ENCODE measurements at regions not wholly inside any gene's neighbourhood (a gene's known extent, or its start where the extent isn't known, plus 50 kb on each side); places are given as distances from the start of the nearest gene placed in this dataset.

GRCh38 chr5:171693412-171693811 is 92.2 kb upstream of the SMIM23 start:
- H3K4me3 ChIP-seq (ENCODE audit: low read length): no peak overlapping the region
- H3K9ac ChIP-seq (ENCODE audit: low read length): no peak overlapping the region
- H3K27ac ChIP-seq (ENCODE audit: low read length): no peak overlapping the region
- H3K36me3 ChIP-seq (ENCODE audit: insufficient read depth, low read length): no peaks in the 10 kb centered on the region
- H3F3A ChIP-seq (ENCODE audit: insufficient read depth, low read length, poor library complexity, severe bottlenecking): no peaks in the 10 kb centered on the region
- no peaks in the 10 kb centered on the region for H3K27me3 ChIP-seq (ENCODE audit: insufficient read depth, low read depth, low read length)
- H3K4me2 ChIP-seq (ENCODE audit: low read length): no peak overlapping the region
- no peak overlapping the region for H2AFZ ChIP-seq (ENCODE audit: low read depth, low read length)
- H3K9me2 ChIP-seq (ENCODE audit: insufficient read depth, low read length): no peaks in the 10 kb centered on the region
- no peaks in the 10 kb centered on the region for H4K20me1 ChIP-seq (ENCODE audit: insufficient read depth)
- no peak for TF ChIP-seq SMC3 (conservative IDR thresholded peaks at IDR 0.05; ENCODE audit: poor library complexity)
- TF ChIP-seq CTCF (IDR thresholded peaks at IDR 0.05; ENCODE audit: poor library complexity, severe bottlenecking): no peak
- no peak for TF ChIP-seq RAD21 (conservative IDR thresholded peaks at IDR 0.05)
- no peak for TF ChIP-seq EZH2 (IDR thresholded peaks at IDR 0.05; ENCODE audit: borderline replicate concordance, insufficient read depth, low read length, poor library complexity, severe bottlenecking)
- TF ChIP-seq REST (IDR thresholded peaks at IDR 0.05; ENCODE audit: borderline replicate concordance): no peak
- no peak for TF ChIP-seq EP300 (conservative IDR thresholded peaks at IDR 0.05; ENCODE audit: poor library complexity, severe bottlenecking)
- no peak for TF ChIP-seq POLR2AphosphoS5 (IDR thresholded peaks at IDR 0.05)
- no peak for TF ChIP-seq TAF1 (IDR thresholded peaks at IDR 0.05; ENCODE audit: low read depth)
- TF ChIP-seq MXI1 (conservative IDR thresholded peaks at IDR 0.05; ENCODE audit: poor library complexity, severe bottlenecking): no peak
- H3K9me3 ChIP-seq (ENCODE audit: low read length): no peaks in the 10 kb centered on the region
- no peaks in the 10 kb centered on the region for H3K79me2 ChIP-seq (replicated peaks; ENCODE audit: insufficient read depth, low read length)

- Histone ChIP-seq H3K27me3 (ENCODE audit: insufficient read depth, low read depth, low read length) (no peaks in the 10 kb centered on the region), H3K4me2 (ENCODE audit: low read length) (no peak overlapping the region), H3K9ac (ENCODE audit: low read length) (no peak overlapping the region), H3K79me2 (replicated peaks; ENCODE audit: insufficient read depth, low read length) (no peaks in the 10 kb centered on the region), H3F3A (ENCODE audit: insufficient read depth, low read length, poor library complexity, severe bottlenecking) (no peaks in the 10 kb centered on the region), H3K27ac (ENCODE audit: low read length) (no peak overlapping the region), H2AFZ (ENCODE audit: low read depth, low read length) (no peak overlapping the region), H4K20me1 (ENCODE audit: insufficient read depth) (no peaks in the 10 kb centered on the region), H3K9me3 (ENCODE audit: low read length) (no peaks in the 10 kb centered on the region), H3K36me3 (ENCODE audit: insufficient read depth, low read length) (no peaks in the 10 kb centered on the region), H3K9me2 (ENCODE audit: insufficient read depth, low read length) (no peaks in the 10 kb centered on the region), H3K4me3 (ENCODE audit: low read length) (no peak overlapping the region)
- no peak for TF ChIP-seq EP300 (conservative IDR thresholded peaks at IDR 0.05; ENCODE audit: poor library complexity, severe bottlenecking)
- no peak for TF ChIP-seq EZH2 (IDR thresholded peaks at IDR 0.05; ENCODE audit: borderline replicate concordance, insufficient read depth, low read length, poor library complexity, severe bottlenecking)
- TF ChIP-seq TAF1 (IDR thresholded peaks at IDR 0.05; ENCODE audit: low read depth): no peak
- TF ChIP-seq MXI1 (conservative IDR thresholded peaks at IDR 0.05; ENCODE audit: poor library complexity, severe bottlenecking): no peak
- no peak for TF ChIP-seq POLR2AphosphoS5 (IDR thresholded peaks at IDR 0.05)
- no peak for TF ChIP-seq CTCF (IDR thresholded peaks at IDR 0.05; ENCODE audit: poor library complexity, severe bottlenecking)
- TF ChIP-seq RAD21 (conservative IDR thresholded peaks at IDR 0.05): no peak
- no peak for TF ChIP-seq SMC3 (conservative IDR thresholded peaks at IDR 0.05; ENCODE audit: poor library complexity)
- no peak for TF ChIP-seq REST (IDR thresholded peaks at IDR 0.05; ENCODE audit: borderline replicate concordance)
Measured at GRCh38 chr5:171695804-171696203, 89.8 kb upstream of the SMIM23 start.

All from neural cell (in vitro differentiated cells).